Loucy (cell line): ENCODE measurements at regions not wholly inside any gene's neighbourhood (a gene's known extent, or its start where the extent isn't known, plus 50 kb on each side); places are given as distances from the start of the nearest gene placed in this dataset.

Source experiments
- H2AFZ ChIP-seq: fragments of 200-600 bp; sonication (generic); 2 replicates; pipeline ENCODE4 v1.6.0; 2016; ENCODE audit warnings: antibody characterized with exemption, mild to moderate bottlenecking, low read length, moderate library complexity
- H3F3A ChIP-seq: fragments of 200-600 bp; 2 replicates; pipeline ENCODE4 v1.6.0; 2016; ENCODE audit warnings: antibody characterized with exemption, low read depth, mild to moderate bottlenecking
- H3K27me3 ChIP-seq: fragments of 200-600 bp; sonication (generic); 2 replicates; pipeline ENCODE4 v1.6.1; 2014; ENCODE audit warnings: low read length, mild to moderate bottlenecking; ENCODE audit not compliant: insufficient read depth, poor library complexity, severe bottlenecking
- H3K36me3 ChIP-seq: fragments of 200-600 bp; sonication (generic); 2 replicates; pipeline ENCODE4 v1.6.1; 2016; ENCODE audit warnings: low read length; ENCODE audit not compliant: insufficient read depth
- H3K4me1 ChIP-seq: fragments of 200-600 bp; sonication (generic); 2 replicates; pipeline ENCODE4 v1.5.1; 2014; ENCODE audit warnings: low read length, mild to moderate bottlenecking; ENCODE audit not compliant: insufficient read depth, poor library complexity, severe bottlenecking
- H3K4me2 ChIP-seq: fragments of 200-600 bp; sonication (generic); 2 replicates; pipeline ENCODE4 v1.6.0; 2014; ENCODE audit warnings: antibody characterized with exemption, low read length, low read depth, mild to moderate bottlenecking; ENCODE audit not compliant: poor library complexity, severe bottlenecking
- H3K4me3 ChIP-seq: fragments of 200-600 bp; sonication (generic); 2 replicates; pipeline ENCODE4 v1.5.1; 2014; ENCODE audit warnings: low read length, mild to moderate bottlenecking, mixed read lengths; ENCODE audit not compliant: poor library complexity, severe bottlenecking
- H3K79me2 ChIP-seq: fragments of 200-600 bp; sonication (generic); 2 replicates; pipeline ENCODE4 v1.6.1; 2014; ENCODE audit warnings: low read length; ENCODE audit not compliant: insufficient read depth
- H3K9ac ChIP-seq: fragments of 200-600 bp; sonication (generic); 2 replicates; pipeline ENCODE4 v1.6.0; 2014; ENCODE audit warnings: mild to moderate bottlenecking, low read depth, low read length, moderate library complexity; ENCODE audit not compliant: poor library complexity, severe bottlenecking
- H3K9me2 ChIP-seq: fragments of 200-600 bp; sonication (generic); replicated peaks from 2 replicates; pipeline ENCODE4 v1.6.1; 2016; ENCODE audit warnings: low read depth, low read length, mixed read lengths
- H3K9me3 ChIP-seq: fragments of 200-600 bp; sonication (generic); 2 replicates; pipeline ENCODE4 v1.6.1; 2014; ENCODE audit warnings: mild to moderate bottlenecking, antibody characterized with exemption, low read length, low read depth; ENCODE audit not compliant: insufficient read depth
- H4K20me1 ChIP-seq: fragments of 200-600 bp; sonication (generic); 2 replicates; pipeline ENCODE4 v1.6.0; 2014; ENCODE audit warnings: antibody characterized with exemption, low read length, mild to moderate bottlenecking; ENCODE audit not compliant: insufficient read depth, poor library complexity, severe bottlenecking
- CTCF ChIP-seq: fragments of 200-600 bp; sonication (generic); conservative IDR thresholded peaks from 2 replicates; pipeline ENCODE4 v1.5.1; 2014; ENCODE audit warnings: mild to moderate bottlenecking, antibody characterized with exemption, low read length
- EZH2phosphoT487 ChIP-seq: fragments of 200-600 bp; IDR thresholded peaks from 2 replicates; pipeline ENCODE4 v1.6.1; 2018; ENCODE audit warnings: antibody characterized with exemption, mild to moderate bottlenecking, moderate library complexity, borderline replicate concordance

DNA sequence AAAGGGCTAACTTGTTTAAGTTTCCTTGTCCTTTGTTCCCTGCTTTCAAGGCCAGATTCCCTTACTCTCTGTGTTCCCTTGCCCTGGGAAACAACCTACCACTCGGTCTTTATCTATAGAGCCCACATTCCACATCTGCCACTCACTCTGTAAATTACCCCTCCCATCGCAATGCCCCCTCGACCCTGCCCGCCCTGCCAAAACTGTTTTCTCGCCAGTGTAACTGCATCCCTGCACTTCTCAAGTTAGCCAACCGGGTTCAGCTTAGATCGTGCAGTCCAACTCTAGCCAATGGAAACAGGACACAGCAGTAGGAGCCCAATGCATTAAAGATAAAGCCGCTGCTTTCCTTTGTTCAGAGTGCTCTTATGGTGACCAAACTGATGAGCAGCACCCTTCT, 263.6 kb downstream of the TBL1XR1 start:
- no peaks in the 10 kb centered on the region for H3K36me3 ChIP-seq
- no peaks in the 10 kb centered on the region for H3K9me2 ChIP-seq
- TF ChIP-seq EZH2phosphoT487 (no peak), CTCF (no peak)
- no peak overlapping the region for H2AFZ ChIP-seq
- no peaks in the 10 kb centered on the region for H3K4me1 ChIP-seq
- no peaks in the 10 kb centered on the region for H3K79me2 ChIP-seq
- no peaks in the 10 kb centered on the region for H4K20me1 ChIP-seq
- H3K27me3 ChIP-seq: no peaks in the 10 kb centered on the region
- H3K4me3 ChIP-seq: no peak overlapping the region
- H3K9me3 ChIP-seq: no peaks in the 10 kb centered on the region
- no peak overlapping the region for H3K9ac ChIP-seq
- no peak overlapping the region for H3K4me2 ChIP-seq
- no peaks in the 10 kb centered on the region for H3F3A ChIP-seq

DNA sequence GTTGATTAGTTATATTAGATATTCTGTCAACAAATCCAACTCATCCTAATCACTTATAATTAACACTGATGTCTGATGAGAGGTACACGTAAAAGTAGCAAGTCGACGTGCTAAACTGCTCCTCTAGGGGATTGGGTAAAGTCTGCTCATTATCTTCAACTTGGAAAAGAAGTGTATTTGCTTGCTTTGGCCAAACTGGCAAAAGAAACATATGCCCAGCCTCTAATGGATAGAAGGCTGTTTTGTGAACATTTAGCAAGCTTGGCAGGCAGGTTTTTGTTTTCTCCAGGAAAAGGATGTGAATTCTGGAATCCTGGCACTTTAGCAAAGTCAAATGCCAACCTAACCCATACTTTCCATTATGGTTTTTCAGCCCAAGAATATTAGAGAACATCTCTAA, 264.8 kb downstream of the TBL1XR1 start:
- H3K79me2 ChIP-seq: no peaks in the 10 kb centered on the region
- TF ChIP-seq EZH2phosphoT487 (no peak), CTCF (no peak)
- H3K4me2 ChIP-seq: no peak overlapping the region
- no peaks in the 10 kb centered on the region for H3K4me1 ChIP-seq
- no peaks in the 10 kb centered on the region for H3K9me3 ChIP-seq
- H4K20me1 ChIP-seq: no peaks in the 10 kb centered on the region
- H3K27me3 ChIP-seq: no peaks in the 10 kb centered on the region
- H3K9me2 ChIP-seq: no peaks in the 10 kb centered on the region
- no peak overlapping the region for H3K9ac ChIP-seq
- H3F3A ChIP-seq: no peaks in the 10 kb centered on the region
- H2AFZ ChIP-seq: no peak overlapping the region
- no peaks in the 10 kb centered on the region for H3K36me3 ChIP-seq
- H3K4me3 ChIP-seq: no peak overlapping the region

- H3K79me2 ChIP-seq: no peaks in the 10 kb centered on the region
Measured at GRCh38 chr3:176931991-176932390, 265.3 kb downstream of the TBL1XR1 start.

More at GRCh38 chr3:176931991-176932390, 265.3 kb downstream of the TBL1XR1 start:
- Histone ChIP-seq H3K4me1 (no peaks in the 10 kb centered on the region), H4K20me1 (no peaks in the 10 kb centered on the region), H3F3A (no peaks in the 10 kb centered on the region), H2AFZ (no peak overlapping the region), H3K4me2 (no peak overlapping the region), H3K9ac (no peak overlapping the region), H3K36me3 (no peaks in the 10 kb centered on the region), H3K4me3 (no peak overlapping the region), H3K9me3 (no peaks in the 10 kb centered on the region), H3K9me2 (no peaks in the 10 kb centered on the region), H3K27me3 (no peaks in the 10 kb centered on the region)
- no peak for TF ChIP-seq EZH2phosphoT487
- TF ChIP-seq CTCF: no peak
